ENCODE measurements at regions not wholly inside any gene's neighbourhood (a gene's known extent, or its start where the extent isn't known, plus 50 kb on each side); places are given as distances from the start of the nearest gene placed in this dataset.
"Not testable (repeated sequence)": the region's sequence is repeated elsewhere in the genome, so short reads cannot be mapped to it uniquely, and the experiment has no call there.

DNA sequence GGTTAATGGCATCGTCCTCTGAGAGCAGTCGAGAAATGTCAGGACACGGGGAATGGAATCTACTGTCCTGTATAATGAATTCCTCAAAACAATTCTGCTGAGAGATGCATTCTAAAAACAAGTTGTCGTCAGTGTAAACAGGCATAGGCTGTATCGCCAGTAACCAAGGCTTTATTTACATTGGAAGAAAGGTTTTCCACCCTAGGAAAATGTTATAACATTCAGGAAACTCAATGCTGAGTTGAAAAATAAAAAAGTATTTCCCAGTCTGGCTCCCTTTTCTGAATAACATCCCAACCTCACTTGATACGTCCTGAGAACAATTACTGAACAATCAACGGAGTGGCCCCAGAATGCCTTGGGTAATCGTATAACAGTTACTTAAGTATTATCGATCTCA, 79.6 kb upstream of the UCN3 start:
- Histone ChIP-seq H3F3A (ENCODE audit: insufficient read depth, low read length) (no peaks in the 10 kb centered on the region), H3K27ac (ENCODE audit: low read depth, low read length, poor library complexity, severe bottlenecking) (no peak overlapping the region), H2AFZ (ENCODE audit: low read length) (no peak overlapping the region)

DNA sequence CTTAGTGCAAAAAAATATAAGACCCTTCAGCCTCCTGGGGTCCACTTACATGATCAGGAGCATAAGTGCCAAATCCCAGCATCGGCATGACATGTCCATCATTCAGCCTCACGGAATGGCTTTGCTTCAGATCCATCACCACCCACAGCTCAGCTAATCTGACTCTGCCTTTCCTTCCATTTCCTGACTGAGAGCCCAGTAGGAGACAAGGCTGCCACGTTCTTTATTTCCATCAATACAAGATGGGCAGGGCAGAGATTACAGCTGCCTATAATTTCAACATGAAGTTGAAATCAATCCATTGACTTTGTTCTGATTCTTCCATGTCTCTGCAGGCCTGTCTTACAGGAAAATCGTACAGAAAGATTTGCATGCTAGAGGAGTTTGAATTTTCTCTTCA, 76.4 kb upstream of the UCN3 start:
- Histone ChIP-seq H3K36me3 (ENCODE audit: insufficient read depth, low read length) (no peaks in the 10 kb centered on the region), H2AFZ (ENCODE audit: low read length) (no peak overlapping the region), H3K9ac (ENCODE audit: low read length) (no peak overlapping the region), H3K27ac (ENCODE audit: low read depth, low read length, poor library complexity, severe bottlenecking) (no peak overlapping the region), H3K4me1 (ENCODE audit: insufficient read depth, low read length, severe bottlenecking) (no peaks in the 10 kb centered on the region), H3K4me3 (ENCODE audit: low read depth, low read length, poor library complexity, severe bottlenecking) (no peak overlapping the region), H3K9me2 (ENCODE audit: low read depth, low read length) (no peaks in the 10 kb centered on the region), H4K20me1 (ENCODE audit: insufficient read depth, low read length) (no peaks in the 10 kb centered on the region), H3F3A (ENCODE audit: insufficient read depth, low read length) (no peaks in the 10 kb centered on the region), H3K79me2 (ENCODE audit: insufficient read depth, low read length) (no peaks in the 10 kb centered on the region), H3K9me3 (ENCODE audit: low read length) (no peaks in the 10 kb centered on the region), H3K4me2 (ENCODE audit: low read length) (no peak overlapping the region), H3K27me3 (ENCODE audit: insufficient read depth, low read length) (no peaks in the 10 kb centered on the region)
- TF ChIP-seq, protein P1, sequence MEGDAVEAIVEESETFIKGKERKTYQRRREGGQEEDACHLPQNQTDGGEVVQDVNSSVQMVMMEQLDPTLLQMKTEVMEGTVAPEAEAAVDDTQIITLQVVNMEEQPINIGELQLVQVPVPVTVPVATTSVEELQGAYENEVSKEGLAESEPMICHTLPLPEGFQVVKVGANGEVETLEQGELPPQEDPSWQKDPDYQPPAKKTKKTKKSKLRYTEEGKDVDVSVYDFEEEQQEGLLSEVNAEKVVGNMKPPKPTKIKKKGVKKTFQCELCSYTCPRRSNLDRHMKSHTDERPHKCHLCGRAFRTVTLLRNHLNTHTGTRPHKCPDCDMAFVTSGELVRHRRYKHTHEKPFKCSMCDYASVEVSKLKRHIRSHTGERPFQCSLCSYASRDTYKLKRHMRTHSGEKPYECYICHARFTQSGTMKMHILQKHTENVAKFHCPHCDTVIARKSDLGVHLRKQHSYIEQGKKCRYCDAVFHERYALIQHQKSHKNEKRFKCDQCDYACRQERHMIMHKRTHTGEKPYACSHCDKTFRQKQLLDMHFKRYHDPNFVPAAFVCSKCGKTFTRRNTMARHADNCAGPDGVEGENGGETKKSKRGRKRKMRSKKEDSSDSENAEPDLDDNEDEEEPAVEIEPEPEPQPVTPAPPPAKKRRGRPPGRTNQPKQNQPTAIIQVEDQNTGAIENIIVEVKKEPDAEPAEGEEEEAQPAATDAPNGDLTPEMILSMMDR (IDR thresholded peaks at IDR 0.05; ENCODE audit: low read length): no peak
- no peak for TF ChIP-seq EZH2 (IDR thresholded peaks at IDR 0.05; ENCODE audit: borderline replicate concordance, low read length)

More for the DNA sequence above, 79.6 kb upstream of the UCN3 start:
- Histone ChIP-seq H3K9me2 (ENCODE audit: low read depth, low read length) (no peaks in the 10 kb centered on the region), H3K4me3 (ENCODE audit: low read depth, low read length, poor library complexity, severe bottlenecking) (no peak overlapping the region), H3K9ac (ENCODE audit: low read length) (no peak overlapping the region), H3K9me3 (ENCODE audit: low read length) (no peaks in the 10 kb centered on the region), H3K36me3 (ENCODE audit: insufficient read depth, low read length) (no peaks in the 10 kb centered on the region), H4K20me1 (ENCODE audit: insufficient read depth, low read length) (no peaks in the 10 kb centered on the region), H3K4me2 (ENCODE audit: low read length) (no peak overlapping the region), H3K4me1 (ENCODE audit: insufficient read depth, low read length, severe bottlenecking) (no peaks in the 10 kb centered on the region), H3K79me2 (ENCODE audit: insufficient read depth, low read length) (no peaks in the 10 kb centered on the region), H3K27me3 (ENCODE audit: insufficient read depth, low read length) (no peaks in the 10 kb centered on the region)
- TF ChIP-seq, protein P1 (IDR thresholded peaks at IDR 0.05; ENCODE audit: low read length): no peak
- TF ChIP-seq EZH2 (IDR thresholded peaks at IDR 0.05; ENCODE audit: borderline replicate concordance, low read length): no peak

DNA sequence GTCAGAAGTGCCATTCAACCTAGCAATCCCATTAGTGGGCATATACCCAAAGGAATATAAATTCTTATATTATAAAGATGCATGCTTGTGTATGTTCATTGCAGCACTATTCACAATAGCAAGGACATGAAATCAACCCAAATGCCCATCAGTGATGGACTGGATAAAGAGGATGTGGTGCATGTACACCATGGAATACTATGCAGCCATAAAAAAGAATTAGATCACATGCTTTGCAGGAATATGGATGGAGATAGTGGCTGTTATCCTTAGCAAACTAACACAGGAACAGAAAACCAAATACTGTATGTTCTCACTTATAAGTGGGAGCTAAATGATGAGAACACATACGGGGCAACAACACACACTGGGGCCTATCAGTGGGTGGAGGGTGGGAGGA, 75.5 kb upstream of the UCN3 start:
- H4K20me1 ChIP-seq (ENCODE audit: insufficient read depth, low read length); H3K27me3 ChIP-seq (ENCODE audit: insufficient read depth, low read length); H3K9me3 ChIP-seq (ENCODE audit: low read length); H2AFZ ChIP-seq (ENCODE audit: low read length); H3K4me2 ChIP-seq (ENCODE audit: low read length); H3K9ac ChIP-seq (ENCODE audit: low read length); H3K4me3 ChIP-seq (ENCODE audit: low read depth, low read length, poor library complexity, severe bottlenecking); H3K4me1 ChIP-seq (ENCODE audit: insufficient read depth, low read length, severe bottlenecking); H3K36me3 ChIP-seq (ENCODE audit: insufficient read depth, low read length); H3K27ac ChIP-seq (ENCODE audit: low read depth, low read length, poor library complexity, severe bottlenecking); H3K79me2 ChIP-seq (ENCODE audit: insufficient read depth, low read length); H3K9me2 ChIP-seq (ENCODE audit: low read depth, low read length); H3F3A ChIP-seq (ENCODE audit: insufficient read depth, low read length): not testable (repeated sequence)

DNA sequence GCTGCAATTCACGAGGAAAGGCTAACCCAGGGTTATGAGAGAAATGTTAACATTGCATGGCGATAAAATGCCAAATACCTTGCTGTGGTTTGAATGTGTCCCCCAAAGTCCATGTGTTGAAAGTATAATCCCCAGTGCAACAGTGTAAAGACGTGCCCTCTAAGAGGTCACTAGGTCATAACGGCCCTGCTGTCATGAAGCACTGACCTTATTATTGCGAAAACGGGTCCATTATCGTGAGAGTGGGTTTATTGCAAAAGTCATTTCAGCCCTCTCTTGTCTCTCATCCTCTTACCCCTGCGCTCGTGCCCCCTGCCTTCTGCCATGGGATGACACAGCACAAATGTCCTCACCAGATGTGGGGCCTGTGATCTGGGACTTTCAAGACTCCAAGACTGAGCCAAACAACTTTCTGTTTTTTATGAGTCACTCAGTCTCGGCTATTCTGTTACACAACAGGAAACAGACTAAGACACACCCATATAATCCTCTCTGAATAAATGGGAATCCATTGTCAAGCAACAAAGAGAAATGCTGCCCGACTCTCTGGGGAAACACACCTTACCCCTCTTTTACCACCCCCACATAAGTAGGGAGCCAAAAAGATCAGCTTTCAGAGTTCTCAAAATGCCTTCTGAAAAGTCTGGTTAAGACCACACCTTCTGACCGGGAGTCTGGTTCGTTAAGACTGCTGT, 73.1 kb upstream of the UCN3 start:
- Histone ChIP-seq H4K20me1 (ENCODE audit: insufficient read depth, low read length) (no peaks in the 10 kb centered on the region), H3K9me2 (ENCODE audit: low read depth, low read length) (no peaks in the 10 kb centered on the region), H3K9me3 (ENCODE audit: low read length) (no peaks in the 10 kb centered on the region), H3K4me2 (ENCODE audit: low read length) (no peak overlapping the region), H3K27me3 (ENCODE audit: insufficient read depth, low read length) (no peaks in the 10 kb centered on the region), H3K9ac (ENCODE audit: low read length) (no peak overlapping the region), H2AFZ (ENCODE audit: low read length) (no peak overlapping the region), H3K27ac (ENCODE audit: low read depth, low read length, poor library complexity, severe bottlenecking) (no peak overlapping the region), H3K36me3 (ENCODE audit: insufficient read depth, low read length) (no peaks in the 10 kb centered on the region), H3K4me3 (ENCODE audit: low read depth, low read length, poor library complexity, severe bottlenecking) (no peak overlapping the region), H3K79me2 (ENCODE audit: insufficient read depth, low read length) (no peaks in the 10 kb centered on the region), H3F3A (ENCODE audit: insufficient read depth, low read length) (no peaks in the 10 kb centered on the region), H3K4me1 (ENCODE audit: insufficient read depth, low read length, severe bottlenecking) (no peaks in the 10 kb centered on the region)
- TF ChIP-seq, protein P1 (IDR thresholded peaks at IDR 0.05; ENCODE audit: low read length): no peak
- no peak for TF ChIP-seq EZH2 (IDR thresholded peaks at IDR 0.05; ENCODE audit: borderline replicate concordance, low read length)

All from OCI-LY1 (cell line).